Body of pancreas (tissue), 4 donors: ENCODE measurements at regions not wholly inside any gene's neighbourhood (a gene's known extent, or its start where the extent isn't known, plus 50 kb on each side); places are given as distances from the start of the nearest gene placed in this dataset.

ENCODE experiments used
- POLR2A ChIP-seq, 3 donors: fragments of 450-650 bp; IDR thresholded peaks; one replicate each; pipeline ENCODE4 v1.6.1; 2016; ENCODE audit warnings: antibody characterized with exemption in 3 of 3, mild to moderate bottlenecking in 2 of 3
- TF ChIP-seq, protein P1 (sequence below), 7 experiments: fragments of 450-650 bp in 4 of 7; fragments of 200-600 bp in 3 of 7; sonication (generic) in 3 of 7; IDR thresholded peaks; one replicate each; pipeline ENCODE4 v1.5.1; 2016 to 2019; ENCODE audit warnings: antibody characterized with exemption in 7 of 7

DNA sequence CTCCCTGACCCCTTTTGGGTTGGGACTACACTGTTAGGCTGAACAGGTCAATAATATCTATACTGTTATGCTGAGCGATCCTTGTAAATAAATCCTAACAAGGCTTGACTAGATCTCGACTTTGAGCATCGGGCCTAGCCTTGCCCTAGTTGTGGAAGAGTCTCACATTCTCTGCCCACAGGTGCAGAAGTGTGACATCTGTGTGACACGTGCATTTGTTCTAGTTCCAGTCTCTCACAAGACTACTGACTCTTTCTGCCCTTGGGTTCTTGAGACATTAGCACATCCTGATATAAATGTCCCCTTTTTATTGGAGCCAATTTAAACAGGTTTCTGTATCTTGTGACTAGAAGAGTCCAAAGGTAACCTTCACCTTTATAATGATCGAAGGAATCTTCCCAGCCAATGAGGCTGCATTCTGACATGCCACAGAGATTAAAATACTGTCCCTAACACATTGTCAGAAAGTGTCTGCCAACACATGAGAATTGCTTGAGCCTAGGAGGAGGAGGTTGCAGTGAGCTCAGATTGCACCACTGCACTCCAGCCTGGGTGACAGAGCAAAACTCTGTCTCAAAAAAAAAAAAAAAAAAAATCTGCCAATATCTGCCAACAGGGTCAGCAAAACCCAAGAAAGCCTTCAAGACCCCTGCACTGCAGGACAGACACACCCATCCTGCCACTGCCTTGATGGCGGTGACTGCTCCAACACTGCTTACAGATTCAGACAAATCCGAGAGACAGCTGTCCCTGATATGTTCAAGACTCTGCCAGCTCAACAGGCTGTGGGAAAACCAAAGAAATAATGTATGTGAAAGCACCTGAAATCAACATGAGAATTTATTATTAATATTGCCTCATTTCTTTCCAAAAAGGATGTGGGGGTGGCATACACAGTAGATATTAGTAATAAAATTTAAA lies 56.5 kb upstream of the PSEN2 start:
- TF ChIP-seq, protein P1, sequence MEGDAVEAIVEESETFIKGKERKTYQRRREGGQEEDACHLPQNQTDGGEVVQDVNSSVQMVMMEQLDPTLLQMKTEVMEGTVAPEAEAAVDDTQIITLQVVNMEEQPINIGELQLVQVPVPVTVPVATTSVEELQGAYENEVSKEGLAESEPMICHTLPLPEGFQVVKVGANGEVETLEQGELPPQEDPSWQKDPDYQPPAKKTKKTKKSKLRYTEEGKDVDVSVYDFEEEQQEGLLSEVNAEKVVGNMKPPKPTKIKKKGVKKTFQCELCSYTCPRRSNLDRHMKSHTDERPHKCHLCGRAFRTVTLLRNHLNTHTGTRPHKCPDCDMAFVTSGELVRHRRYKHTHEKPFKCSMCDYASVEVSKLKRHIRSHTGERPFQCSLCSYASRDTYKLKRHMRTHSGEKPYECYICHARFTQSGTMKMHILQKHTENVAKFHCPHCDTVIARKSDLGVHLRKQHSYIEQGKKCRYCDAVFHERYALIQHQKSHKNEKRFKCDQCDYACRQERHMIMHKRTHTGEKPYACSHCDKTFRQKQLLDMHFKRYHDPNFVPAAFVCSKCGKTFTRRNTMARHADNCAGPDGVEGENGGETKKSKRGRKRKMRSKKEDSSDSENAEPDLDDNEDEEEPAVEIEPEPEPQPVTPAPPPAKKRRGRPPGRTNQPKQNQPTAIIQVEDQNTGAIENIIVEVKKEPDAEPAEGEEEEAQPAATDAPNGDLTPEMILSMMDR (IDR thresholded peaks at IDR 0.05), result no peak
- TF ChIP-seq POLR2A (IDR thresholded peaks at IDR 0.05), result no peak
